Naive B cell (primary cell): ENCODE measurements at regions not wholly inside any gene's neighbourhood (a gene's known extent, or its start where the extent isn't known, plus 50 kb on each side); places are given as distances from the start of the nearest gene placed in this dataset.

Experiments
- ATAC-seq, 2 donors: fragments of 150-1000 bp; cut with Tn5 transposase; 2 replicates each; pipeline ENCODE4 v1.10.0; 2021; ENCODE audit warnings: low read depth in 2 of 2, mild to moderate bottlenecking in 2 of 2, moderate library complexity in 2 of 2
- DNase-seq: peaks from one replicate; pipeline ENCODE4 v3.0.0; 2022
- H3K27ac Mint-ChIP-seq, 6 donors: one replicate each; pipeline ENCODE4 v1.8.0; 2020 to 2022; ENCODE audit warnings: mild to moderate bottlenecking in 6 of 6, mixed read lengths in 6 of 6, moderate library complexity in 5 of 6, inconsistent platforms in 2 of 6
- H3K27me3 Mint-ChIP-seq, 3 donors: one replicate each; pipeline ENCODE4 v1.8.0; 2021 to 2022; ENCODE audit warnings: mixed read lengths in 3 of 3, mild to moderate bottlenecking in 1 of 3
- H3K36me3 Mint-ChIP-seq, 2 donors: one replicate each; pipeline ENCODE4 v1.8.0; 2020 to 2022; ENCODE audit warnings: mixed read lengths in 2 of 2, inconsistent platforms in 1 of 2, mild to moderate bottlenecking in 1 of 2
- H3K4me1 Mint-ChIP-seq, 3 donors: one replicate each; pipeline ENCODE4 v1.8.0; 2020 to 2022; ENCODE audit warnings: mixed read lengths in 3 of 3, inconsistent platforms in 1 of 3, mild to moderate bottlenecking in 1 of 3, moderate library complexity in 1 of 3
- H3K4me3 Mint-ChIP-seq, 8 donors: one replicate each; pipeline ENCODE4 v1.8.0; 2020 to 2022; ENCODE audit warnings: mild to moderate bottlenecking in 8 of 8, mixed read lengths in 8 of 8, moderate library complexity in 8 of 8, inconsistent platforms in 2 of 8
- H3K9me3 Mint-ChIP-seq, 7 donors: one replicate each; pipeline ENCODE4 v1.8.0; 2020 to 2022; ENCODE audit warnings: mixed read lengths in 7 of 7, mild to moderate bottlenecking in 5 of 7, inconsistent platforms in 2 of 7, moderate library complexity in 1 of 7

DNA sequence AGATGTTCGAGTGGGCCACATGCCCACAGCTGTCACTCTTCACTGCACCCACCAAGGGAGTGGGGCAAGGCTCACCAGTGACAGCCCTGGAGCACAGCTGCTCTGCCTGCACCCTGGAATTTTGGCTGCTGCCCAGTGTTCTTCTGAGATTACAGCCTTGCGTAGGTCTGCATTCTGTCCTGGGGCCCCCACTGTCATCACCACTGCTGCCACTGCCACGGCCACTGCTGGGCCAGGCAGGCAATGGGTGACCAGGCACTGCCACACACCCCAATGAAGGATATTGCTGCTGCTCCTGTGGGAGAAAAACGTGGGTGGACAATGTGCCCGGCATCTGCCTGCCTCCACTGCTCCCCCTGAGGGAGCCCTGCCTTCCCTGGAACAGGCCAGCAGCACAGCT, 1717.0 kb downstream of the TP53TG3F start:
- ATAC-seq = no peak
- H3K4me1 Mint-ChIP-seq = no peaks in the 10 kb centered on the region
- no peaks in the 10 kb centered on the region for H3K36me3 Mint-ChIP-seq
- no peak overlapping the region for H3K27ac Mint-ChIP-seq
- peaks cover 2 to 19% (median 6%) of the 10 kb centered on the region in 7 donors for H3K9me3 Mint-ChIP-seq
- DNase-seq = no peak
- H3K27me3 Mint-ChIP-seq = no peaks in the 10 kb centered on the region
- H3K4me3 Mint-ChIP-seq = no peak overlapping the region

GRCh38 chr16:35177851-35178250, 1718.4 kb downstream of the TP53TG3F start:
- Mint-ChIP-seq H3K4me3 (no peak overlapping the region), H3K9me3 (peaks cover 0 to 15% (median 9%) of the 10 kb centered on the region in 7 donors), H3K4me1 (no peaks in the 10 kb centered on the region), H3K27ac (no peak overlapping the region), H3K36me3 (no peaks in the 10 kb centered on the region), H3K27me3 (no peaks in the 10 kb centered on the region)
- DNase-seq (no peak), ATAC-seq (no peak)

DNA sequence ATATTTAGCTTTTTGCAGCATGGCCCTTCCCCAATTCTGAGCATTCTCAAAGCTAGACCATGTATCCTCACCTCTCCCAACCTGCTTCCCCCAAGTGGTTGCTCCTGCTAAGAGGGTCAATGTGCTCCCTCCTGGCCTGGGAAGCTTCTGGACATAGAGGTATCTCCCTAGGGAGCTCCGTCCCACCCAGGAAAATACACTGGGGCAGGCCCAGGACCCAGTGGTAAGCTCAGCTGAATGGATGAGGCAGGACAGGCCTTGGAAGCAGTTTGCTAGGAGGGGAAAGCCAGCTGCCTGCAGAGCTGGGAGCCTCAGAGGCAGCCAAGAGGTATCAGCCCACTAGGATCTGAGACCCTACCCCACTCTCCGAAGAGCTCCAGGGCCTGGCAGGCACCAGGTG, 1721.6 kb downstream of the TP53TG3F start:
- no peaks in the 10 kb centered on the region for H3K4me1 Mint-ChIP-seq
- H3K4me3 Mint-ChIP-seq = no peak overlapping the region
- DNase-seq (no peak), ATAC-seq (no peak)
- no peak overlapping the region for H3K27ac Mint-ChIP-seq
- peaks cover 3 to 17% (median 15%) of the 10 kb centered on the region in 7 donors for H3K9me3 Mint-ChIP-seq
- no peaks in the 10 kb centered on the region for H3K36me3 Mint-ChIP-seq
- no peaks in the 10 kb centered on the region for H3K27me3 Mint-ChIP-seq

- DNase-seq (no peak), ATAC-seq (no peak)
- Mint-ChIP-seq H3K4me1 (no peaks in the 10 kb centered on the region), H3K27ac (no peak overlapping the region), H3K9me3 (peaks cover 6 to 19% (median 15%) of the 10 kb centered on the region in 7 donors), H3K4me3 (peak overlapping the region in 1 of 8 donors; percentile 79), H3K36me3 (no peaks in the 10 kb centered on the region), H3K27me3 (no peaks in the 10 kb centered on the region)
Measured at GRCh38 chr16:35181422-35182030, 1722.1 kb downstream of the TP53TG3F start.

DNA sequence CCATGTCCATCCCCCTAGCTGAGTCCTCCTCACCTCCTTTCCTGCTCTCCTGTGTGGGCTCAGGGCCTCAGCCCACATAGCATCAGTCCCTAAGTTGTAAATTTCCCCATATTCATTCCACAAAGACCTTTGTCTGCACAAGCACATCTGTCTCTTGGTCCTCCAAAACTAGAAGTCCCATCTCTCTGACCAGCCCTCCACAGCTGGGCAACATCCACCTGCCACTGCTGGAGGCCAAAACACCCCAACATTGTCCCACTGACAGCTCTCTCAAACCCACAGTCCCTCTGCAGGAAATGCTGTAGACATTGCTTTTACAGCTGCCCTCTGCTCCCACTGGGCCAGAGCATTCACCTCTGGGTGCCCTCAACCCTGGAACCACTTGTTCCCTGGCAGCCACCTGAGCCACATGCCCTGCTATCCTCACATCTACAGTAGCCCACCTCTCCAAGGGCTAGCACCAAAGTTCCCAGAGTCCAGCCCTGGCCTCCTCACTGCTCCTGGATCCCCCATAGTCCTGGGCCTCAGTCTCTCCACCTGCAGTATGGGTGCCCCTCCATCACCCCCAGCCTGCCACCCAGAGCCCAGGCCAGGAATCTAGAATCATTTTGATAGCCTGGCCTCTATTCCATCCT, 1722.7 kb downstream of the TP53TG3F start:
- H3K36me3 Mint-ChIP-seq = no peaks in the 10 kb centered on the region
- no peaks in the 10 kb centered on the region for H3K27me3 Mint-ChIP-seq
- H3K27ac Mint-ChIP-seq = no peak overlapping the region
- DNase-seq = no peak
- ATAC-seq = no peak
- no peaks in the 10 kb centered on the region for H3K4me1 Mint-ChIP-seq
- peak overlapping the region in 1 of 8 donors; percentile 79 for H3K4me3 Mint-ChIP-seq
- peaks cover 9 to 23% (median 16%) of the 10 kb centered on the region in 7 donors for H3K9me3 Mint-ChIP-seq

DNA sequence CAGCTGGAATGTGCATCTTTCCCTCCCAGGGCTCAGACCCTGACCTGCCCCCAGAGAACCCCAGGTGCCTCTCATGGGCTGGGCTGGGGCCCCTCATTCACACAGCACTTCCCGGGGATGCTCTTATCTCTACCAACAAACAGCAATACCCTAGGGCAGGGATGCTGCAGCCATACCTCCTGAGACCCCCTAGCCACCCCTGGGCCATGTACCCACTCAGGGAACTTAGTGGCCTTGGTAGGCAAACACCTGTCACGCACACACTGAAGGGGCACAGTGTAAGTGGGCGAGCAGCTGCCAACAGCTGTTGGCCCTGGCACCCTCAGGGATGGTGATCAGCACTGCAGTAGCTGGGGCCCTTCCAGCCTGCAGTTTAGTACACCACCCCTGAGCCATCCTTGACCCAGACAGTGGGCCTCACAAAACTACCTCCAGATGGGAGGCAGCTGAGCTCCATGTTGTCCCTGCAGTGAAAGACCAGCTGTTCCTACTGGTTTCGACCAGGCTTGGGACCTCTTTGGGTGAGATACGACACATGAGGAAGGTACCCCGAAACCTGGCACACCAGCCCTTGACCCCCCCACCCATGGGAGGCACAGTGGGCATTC, 1723.6 kb downstream of the TP53TG3F start:
- DNase-seq (no peak), ATAC-seq (no peak)
- Mint-ChIP-seq H3K27ac (no peak overlapping the region), H3K4me1 (no peaks in the 10 kb centered on the region), H3K27me3 (no peaks in the 10 kb centered on the region), H3K4me3 (peak overlapping the region in 1 of 8 donors; percentile 42), H3K36me3 (no peaks in the 10 kb centered on the region), H3K9me3 (peaks cover 4 to 23% (median 15%) of the 10 kb centered on the region in 7 donors)

DNA sequence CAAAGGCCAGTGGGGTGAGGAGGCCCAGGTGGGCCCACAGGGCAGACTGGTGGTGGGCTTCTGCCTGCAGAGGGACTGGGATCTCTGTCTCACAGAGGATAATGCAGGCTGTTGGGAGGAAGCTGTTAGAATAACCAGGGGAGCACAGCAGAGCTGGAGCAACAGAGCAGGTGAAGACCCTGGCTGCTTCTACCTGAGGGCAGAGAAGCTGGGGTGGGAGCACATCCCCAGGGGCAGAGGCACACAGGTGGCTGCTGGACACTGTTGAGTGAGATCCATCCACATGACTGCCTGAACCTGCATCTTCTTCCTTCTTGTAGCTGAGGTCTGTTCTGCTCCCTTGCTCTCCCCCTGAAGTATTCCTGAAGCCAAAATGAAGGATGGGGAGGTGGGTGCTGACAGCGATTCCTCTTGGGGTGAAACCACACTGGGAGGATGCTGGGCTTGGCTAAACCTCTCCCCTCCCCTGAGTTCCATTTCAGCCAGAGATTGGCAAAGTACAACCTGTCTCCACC, 1725.0 kb downstream of the TP53TG3F start:
- Mint-ChIP-seq H3K36me3 (no peaks in the 10 kb centered on the region), H3K4me3 (no peak overlapping the region), H3K27me3 (no peaks in the 10 kb centered on the region), H3K9me3 (peaks cover 4 to 23% (median 15%) of the 10 kb centered on the region in 7 donors), H3K4me1 (no peaks in the 10 kb centered on the region), H3K27ac (no peak overlapping the region)
- ATAC-seq (no peak), DNase-seq (no peak)

DNA sequence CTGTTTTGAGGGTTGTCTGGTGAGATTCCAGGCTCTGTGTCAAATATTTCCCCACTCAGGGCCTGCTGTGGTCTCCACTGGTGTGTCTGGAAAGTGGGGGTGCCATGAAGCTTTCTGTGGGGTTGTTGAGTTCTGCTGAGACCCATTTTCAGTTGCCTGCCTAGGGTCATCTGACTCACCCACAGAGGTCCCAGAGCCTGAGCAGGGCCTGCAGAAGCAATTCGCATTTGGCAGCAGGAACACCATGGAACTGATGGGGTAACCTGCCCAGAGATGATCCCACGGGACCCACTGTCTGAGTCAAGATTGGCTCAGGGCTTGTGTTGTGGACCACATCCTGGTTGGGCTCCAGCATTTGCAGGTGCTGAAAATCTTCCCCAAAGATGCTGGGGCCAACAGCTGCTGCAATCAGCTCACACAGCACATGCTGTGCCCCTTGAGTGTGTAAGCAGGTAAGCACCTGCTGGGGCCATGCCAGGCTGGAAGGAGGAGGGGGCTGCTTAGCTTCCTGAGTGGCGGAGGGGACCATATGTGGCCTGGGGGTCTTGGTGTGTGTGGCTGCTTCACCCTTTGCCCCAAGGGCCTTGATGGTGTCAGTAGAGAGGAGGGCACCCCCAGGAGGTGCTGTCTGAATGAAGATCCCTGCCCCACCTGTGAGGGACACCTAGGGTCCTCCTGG, 1726.1 kb downstream of the TP53TG3F start:
- Mint-ChIP-seq H3K4me1 (no peaks in the 10 kb centered on the region), H3K4me3 (no peak overlapping the region), H3K27me3 (no peaks in the 10 kb centered on the region), H3K27ac (no peak overlapping the region), H3K36me3 (no peaks in the 10 kb centered on the region), H3K9me3 (peaks cover 4 to 23% (median 15%) of the 10 kb centered on the region in 7 donors)
- ATAC-seq = no peak
- DNase-seq = no peak

DNA sequence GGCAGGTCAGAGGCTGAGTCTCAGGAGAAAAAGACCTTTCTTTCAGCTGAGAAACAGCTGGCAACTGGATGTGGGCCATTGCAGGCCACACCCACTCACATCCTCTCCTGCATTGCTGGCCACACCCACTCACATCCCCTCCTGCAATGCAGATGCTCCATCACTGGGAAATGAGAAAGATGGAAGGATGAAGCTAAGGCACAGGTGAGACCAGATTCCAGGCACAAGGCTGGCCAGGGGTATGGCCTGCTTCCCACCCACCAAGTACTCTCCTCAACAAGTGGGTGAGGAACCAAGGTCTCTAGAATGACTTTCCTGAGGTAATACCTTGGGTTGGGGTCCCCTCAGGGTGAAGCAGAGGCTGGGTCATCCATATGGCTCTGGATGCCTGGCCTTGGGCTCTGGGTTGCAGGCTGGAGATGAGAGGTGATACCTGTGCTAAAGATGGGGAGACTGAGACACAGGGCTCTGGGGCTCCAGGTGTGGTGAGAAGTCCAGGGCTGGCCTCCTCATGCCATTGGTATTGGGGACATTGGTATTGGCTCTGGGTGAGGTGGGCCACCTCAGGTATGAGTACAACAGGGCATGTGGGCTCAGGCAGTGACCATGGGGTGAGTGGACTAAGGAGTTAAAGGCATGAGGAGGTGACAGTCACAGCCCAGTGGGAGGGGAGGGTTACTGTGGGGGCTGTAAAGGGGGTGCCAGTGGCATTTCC, 1726.8 kb downstream of the TP53TG3F start:
- peaks cover 4 to 23% (median 15%) of the 10 kb centered on the region in 7 donors for H3K9me3 Mint-ChIP-seq
- DNase-seq = no peak
- no peaks in the 10 kb centered on the region for H3K36me3 Mint-ChIP-seq
- H3K4me1 Mint-ChIP-seq = no peaks in the 10 kb centered on the region
- H3K4me3 Mint-ChIP-seq = no peak overlapping the region
- peak overlapping the region in 1 of 6 donors; percentile 61 for H3K27ac Mint-ChIP-seq
- no peaks in the 10 kb centered on the region for H3K27me3 Mint-ChIP-seq
- no peak for ATAC-seq

GRCh38 chr16:35187665-35188225, 1728.3 kb downstream of the TP53TG3F start:
- Mint-ChIP-seq H3K4me1 (no peaks in the 10 kb centered on the region), H3K9me3 (peaks cover 0 to 20% (median 9%) of the 10 kb centered on the region in 7 donors), H3K36me3 (no peaks in the 10 kb centered on the region), H3K27ac (no peak overlapping the region), H3K4me3 (no peak overlapping the region), H3K27me3 (no peaks in the 10 kb centered on the region)
- no peak for DNase-seq
- no peak for ATAC-seq

DNA sequence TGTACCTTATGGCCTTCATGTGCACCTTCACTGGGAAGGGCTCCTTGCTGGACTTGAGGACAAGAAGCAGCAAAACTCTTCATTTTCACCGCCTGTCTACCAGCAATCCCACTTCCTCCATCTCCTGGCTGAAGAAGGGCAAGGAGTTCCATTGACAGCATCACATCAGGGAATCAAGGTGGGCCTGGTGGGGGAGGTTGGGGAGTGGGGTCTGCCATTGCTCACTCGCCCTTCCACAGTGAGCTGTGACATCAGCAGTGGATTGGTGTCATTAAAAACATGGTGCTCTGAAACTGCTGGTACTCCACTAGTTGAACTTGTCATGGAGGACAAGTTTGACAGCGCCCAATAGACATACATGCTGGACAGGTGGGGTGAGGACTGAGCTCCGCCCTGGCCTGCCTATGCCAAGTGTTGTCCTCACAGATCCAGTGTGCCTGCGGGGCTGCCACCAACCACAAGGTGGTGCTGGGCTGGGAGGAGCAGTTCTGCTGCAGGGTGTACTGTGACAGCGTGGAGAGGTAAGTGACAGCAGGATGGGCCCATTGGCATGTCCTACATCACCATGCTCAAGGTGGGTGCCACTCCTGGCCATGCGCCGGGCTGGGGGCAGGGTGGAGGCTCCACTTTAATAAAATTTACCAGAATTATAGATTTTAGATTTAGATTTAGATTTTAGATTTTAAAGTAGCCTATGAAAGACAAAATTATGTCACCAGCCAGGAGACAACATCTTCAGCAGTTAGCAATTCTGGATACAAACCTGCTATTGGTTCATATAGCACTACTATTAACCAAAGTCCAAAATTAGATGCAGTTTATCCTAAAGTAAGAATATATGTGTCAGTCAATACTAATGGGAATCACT, 1729.1 kb downstream of the TP53TG3F start:
- ATAC-seq = no peak
- Mint-ChIP-seq H3K4me3 (no peak overlapping the region), H3K36me3 (no peaks in the 10 kb centered on the region), H3K4me1 (no peaks in the 10 kb centered on the region), H3K27me3 (no peaks in the 10 kb centered on the region), H3K27ac (no peak overlapping the region), H3K9me3 (peaks cover 0 to 19% (median 8%) of the 10 kb centered on the region in 7 donors)
- DNase-seq = no peak

GRCh38 chr16:35192993-35193392, 1733.6 kb downstream of the TP53TG3F start:
- Mint-ChIP-seq H3K27ac (no peak overlapping the region), H3K36me3 (no peaks in the 10 kb centered on the region), H3K4me1 (no peaks in the 10 kb centered on the region), H3K27me3 (no peaks in the 10 kb centered on the region), H3K9me3 (peaks cover 3 to 25% (median 12%) of the 10 kb centered on the region in 7 donors), H3K4me3 (no peak overlapping the region)
- ATAC-seq (no peak), DNase-seq (no peak)
